ENCODE measurements at regions not wholly inside any gene's neighbourhood (a gene's known extent, or its start where the extent isn't known, plus 50 kb on each side); places are given as distances from the start of the nearest gene placed in this dataset.

GRCh38 chr1:4146614-4147013, 246.5 kb upstream of the C1orf174 start:
- TF ChIP-seq CTCF (IDR thresholded peaks at IDR 0.05; ENCODE audit: borderline replicate concordance, extremely low read depth, low read length, poor library complexity, severe bottlenecking) (no peak), EZH2 (IDR thresholded peaks at IDR 0.05; ENCODE audit: borderline replicate concordance, low read depth, low read length, severe bottlenecking) (no peak)

All from DND-41 (cell line).